VCaP (cell line): ENCODE measurements at regions not wholly inside any gene's neighbourhood (a gene's known extent, or its start where the extent isn't known, plus 50 kb on each side); places are given as distances from the start of the nearest gene placed in this dataset.

Experiments
- H3K27ac ChIP-seq: fragments of 450-650 bp; 2 replicates; pipeline ENCODE4 v1.5.1; 2017
- TF ChIP-seq, protein P1 (sequence below): fragments of 450-650 bp; conservative IDR thresholded peaks from 2 replicates; pipeline ENCODE4 v1.5.1; 2017; ENCODE audit warnings: mild to moderate bottlenecking, moderate library complexity

DNA sequence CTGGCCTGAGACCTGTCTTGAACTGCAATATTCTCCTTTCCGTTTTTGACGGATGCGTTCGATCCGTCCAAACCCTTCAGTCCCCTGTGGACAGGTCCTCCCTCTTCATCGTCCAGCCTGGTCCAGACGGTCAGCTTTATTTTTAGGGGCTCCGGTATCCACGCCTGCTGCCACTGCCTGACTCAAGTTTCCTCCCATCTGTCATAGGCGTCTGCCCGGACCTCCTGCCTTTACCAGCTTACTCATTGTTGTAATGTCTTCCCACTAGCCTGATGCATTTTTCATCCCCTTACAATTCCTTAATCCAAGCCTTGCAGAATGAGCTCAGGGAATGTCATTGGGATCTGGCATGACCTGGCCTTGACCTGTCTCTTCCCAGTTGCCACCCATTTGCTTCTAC, 145.8 kb downstream of the TENT4A start:
- H3K27ac ChIP-seq = no peak overlapping the region
- TF ChIP-seq, protein P1, sequence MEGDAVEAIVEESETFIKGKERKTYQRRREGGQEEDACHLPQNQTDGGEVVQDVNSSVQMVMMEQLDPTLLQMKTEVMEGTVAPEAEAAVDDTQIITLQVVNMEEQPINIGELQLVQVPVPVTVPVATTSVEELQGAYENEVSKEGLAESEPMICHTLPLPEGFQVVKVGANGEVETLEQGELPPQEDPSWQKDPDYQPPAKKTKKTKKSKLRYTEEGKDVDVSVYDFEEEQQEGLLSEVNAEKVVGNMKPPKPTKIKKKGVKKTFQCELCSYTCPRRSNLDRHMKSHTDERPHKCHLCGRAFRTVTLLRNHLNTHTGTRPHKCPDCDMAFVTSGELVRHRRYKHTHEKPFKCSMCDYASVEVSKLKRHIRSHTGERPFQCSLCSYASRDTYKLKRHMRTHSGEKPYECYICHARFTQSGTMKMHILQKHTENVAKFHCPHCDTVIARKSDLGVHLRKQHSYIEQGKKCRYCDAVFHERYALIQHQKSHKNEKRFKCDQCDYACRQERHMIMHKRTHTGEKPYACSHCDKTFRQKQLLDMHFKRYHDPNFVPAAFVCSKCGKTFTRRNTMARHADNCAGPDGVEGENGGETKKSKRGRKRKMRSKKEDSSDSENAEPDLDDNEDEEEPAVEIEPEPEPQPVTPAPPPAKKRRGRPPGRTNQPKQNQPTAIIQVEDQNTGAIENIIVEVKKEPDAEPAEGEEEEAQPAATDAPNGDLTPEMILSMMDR = no peak

DNA sequence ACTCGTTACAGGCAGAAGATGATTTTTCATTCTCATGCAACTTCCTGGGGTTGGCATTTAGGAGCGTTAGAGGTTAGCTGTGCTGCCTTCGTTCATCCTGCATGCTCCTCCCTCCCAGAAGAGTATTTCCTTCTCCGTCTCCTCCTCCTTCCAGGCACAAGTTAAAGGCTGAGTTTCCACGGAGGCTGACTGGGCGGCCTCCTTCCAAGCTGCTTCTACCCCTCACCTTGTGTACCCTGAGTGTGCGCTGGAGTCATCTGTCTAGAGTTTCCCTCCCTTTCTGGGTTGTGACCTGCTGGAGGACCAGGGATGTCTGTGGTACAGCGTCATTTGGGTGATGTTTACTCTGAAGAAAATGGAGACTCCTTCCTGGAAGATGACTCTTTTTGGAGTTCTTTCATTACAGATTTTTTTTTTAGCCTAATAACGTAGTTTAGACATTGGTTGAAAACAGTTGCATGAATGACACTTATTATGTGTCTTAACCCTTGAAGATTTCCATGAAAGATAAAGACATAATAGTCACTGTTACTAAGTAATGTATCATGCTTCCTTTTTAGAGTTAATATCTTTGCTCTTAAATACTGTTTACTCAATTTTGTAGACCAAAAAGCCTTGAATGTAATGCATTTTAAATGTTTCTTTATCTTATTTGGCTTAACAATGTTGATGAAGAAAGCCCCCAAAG, 146.9 kb downstream of the TENT4A start:
- H3K27ac ChIP-seq = no peak overlapping the region
- TF ChIP-seq, protein P1 = no peak

DNA sequence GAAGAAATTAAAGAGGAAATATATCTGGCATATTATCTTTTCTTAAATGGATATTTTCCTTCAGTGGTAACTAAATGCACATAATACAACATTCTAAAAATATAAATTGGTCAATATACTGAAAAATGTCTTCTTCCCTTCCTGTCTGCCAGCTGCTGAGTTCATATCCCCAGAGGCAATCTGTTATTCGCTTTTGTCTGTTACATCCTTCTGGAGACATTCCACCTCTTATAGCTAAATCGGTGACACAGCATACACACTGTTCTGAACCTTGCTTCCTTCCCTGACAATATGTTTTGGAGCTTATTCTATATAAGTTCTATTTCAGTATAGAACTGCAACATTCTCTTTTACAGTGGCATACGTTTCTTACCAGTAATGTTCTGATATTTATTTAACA, 147.8 kb downstream of the TENT4A start:
- no peak overlapping the region for H3K27ac ChIP-seq
- TF ChIP-seq, protein P1 = no peak

GRCh38 chr5:6861667-6862066, 148.4 kb downstream of the TENT4A start:
- TF ChIP-seq, protein P1 = no peak
- H3K27ac ChIP-seq = no peak overlapping the region

DNA sequence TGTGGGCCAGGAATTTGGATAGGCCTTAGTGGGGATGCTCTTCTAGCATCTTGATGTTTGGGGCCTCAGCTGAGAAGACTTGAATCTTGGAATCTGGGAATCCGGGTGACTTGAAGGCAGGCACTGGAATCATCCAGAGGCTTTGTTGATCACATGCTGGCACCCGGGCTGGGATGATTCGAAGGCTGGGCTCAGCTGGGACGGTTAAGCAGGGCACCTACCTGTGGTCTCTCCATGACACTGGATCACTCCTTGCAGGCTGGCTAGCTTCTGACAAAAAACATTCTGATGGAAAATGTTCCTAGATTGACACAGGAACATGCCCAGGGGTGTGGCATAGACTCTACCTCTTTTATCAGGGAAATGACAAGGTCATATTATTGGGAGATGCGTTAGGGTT, 149.1 kb downstream of the TENT4A start:
- no peak overlapping the region for H3K27ac ChIP-seq
- TF ChIP-seq, protein P1 = no peak

DNA sequence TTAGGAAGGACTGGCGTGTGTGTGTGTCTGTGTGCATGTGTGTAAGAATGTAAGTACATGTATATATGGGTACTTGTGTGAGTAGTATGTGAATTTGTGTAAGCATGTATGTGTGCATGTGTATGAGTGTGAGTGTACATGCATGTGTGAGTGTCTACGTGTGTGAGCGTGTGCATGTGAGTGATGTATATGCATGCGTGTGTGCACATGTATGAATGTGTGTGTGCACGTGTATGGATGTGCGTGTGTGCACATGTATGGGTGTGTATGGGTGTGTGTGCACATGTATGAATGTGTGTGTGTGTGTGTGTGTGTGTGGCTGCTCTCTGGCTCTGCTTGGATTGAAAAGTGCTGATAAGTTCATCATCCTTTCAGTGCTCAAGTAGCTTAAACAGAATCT, 154.5 kb downstream of the TENT4A start:
- H3K27ac ChIP-seq = no peak overlapping the region
- TF ChIP-seq, protein P1 = no peak

DNA sequence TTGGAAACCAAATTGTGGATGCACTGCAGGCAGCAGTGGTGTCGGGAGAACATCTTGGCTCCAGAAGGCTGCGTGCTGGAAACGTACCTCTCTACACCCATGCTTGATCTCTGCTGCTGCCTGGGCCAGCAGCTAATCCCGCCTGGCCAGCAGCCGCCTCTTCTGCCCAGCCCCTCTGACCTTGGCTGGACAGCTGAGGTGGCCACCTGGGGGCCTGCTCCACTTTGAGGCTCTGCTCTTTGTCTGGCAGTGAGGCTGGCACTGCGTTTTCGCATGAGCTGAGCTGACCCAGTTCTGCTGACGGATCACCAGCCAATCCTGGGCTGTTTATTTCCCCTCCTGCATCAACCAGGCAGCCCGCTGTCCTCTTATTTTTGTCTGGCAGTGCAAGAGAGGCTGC, 154.9 kb downstream of the TENT4A start:
- H3K27ac ChIP-seq = no peak overlapping the region
- TF ChIP-seq, protein P1 = no peak
